H9 (cell line): ENCODE measurements at regions not wholly inside any gene's neighbourhood (a gene's known extent, or its start where the extent isn't known, plus 50 kb on each side); places are given as distances from the start of the nearest gene placed in this dataset.

Source experiments
- DNase-seq: peaks from one replicate; pipeline ENCODE4 v3.0.0-alpha.2; 2017
- H2AFZ ChIP-seq: one replicate; pipeline ENCODE4 v1.6.1; 2013; ENCODE audit warnings: mild to moderate bottlenecking, low read length, control low read depth, moderate library complexity
- H2AK5ac ChIP-seq: 2 replicates; pipeline ENCODE4 v1.6.1; 2013; ENCODE audit warnings: low read length, control low read depth, mixed read lengths; ENCODE audit not compliant: insufficient read length
- H2BK120ac ChIP-seq: one replicate; pipeline ENCODE4 v1.6.1; 2013; ENCODE audit warnings: low read depth, mild to moderate bottlenecking, low read length, control low read depth, inconsistent platforms; ENCODE audit not compliant: poor library complexity, severe bottlenecking
- H2BK12ac ChIP-seq: 2 replicates; pipeline ENCODE4 v1.6.1; 2013; ENCODE audit warnings: low read length, control low read depth, mixed read lengths, low read depth; ENCODE audit not compliant: insufficient read length
- H2BK15ac ChIP-seq: 2 replicates; pipeline ENCODE4 v1.6.1; 2013; ENCODE audit warnings: low read depth, low read length, control low read depth
- H2BK20ac ChIP-seq: one replicate; pipeline ENCODE4 v1.6.1; 2013; ENCODE audit warnings: low read depth, mild to moderate bottlenecking, low read length, control low read depth, inconsistent platforms; ENCODE audit not compliant: poor library complexity, severe bottlenecking
- H2BK5ac ChIP-seq: 2 replicates; pipeline ENCODE4 v1.6.1; 2013; ENCODE audit warnings: low read length, control low read depth, mixed read lengths; ENCODE audit not compliant: insufficient read length
- H3K14ac ChIP-seq: 2 replicates; pipeline ENCODE4 v1.6.1; 2013; ENCODE audit warnings: low read length, control low read depth; ENCODE audit not compliant: insufficient read depth
- H3K18ac ChIP-seq: 2 replicates; pipeline ENCODE4 v1.6.1; 2013; ENCODE audit warnings: low read depth, mild to moderate bottlenecking, mixed read lengths, low read length, control low read depth; ENCODE audit not compliant: insufficient read length
- H3K23ac ChIP-seq: 2 replicates; pipeline ENCODE4 v1.6.1; 2013; ENCODE audit warnings: low read length, control low read depth, mixed read lengths, low read depth; ENCODE audit not compliant: insufficient read length
- H3K23me2 ChIP-seq: 2 replicates; pipeline ENCODE4 v1.6.1; 2013; ENCODE audit warnings: low read depth, mild to moderate bottlenecking, mixed read lengths, low read length, control low read depth; ENCODE audit not compliant: insufficient read length, poor library complexity, severe bottlenecking
- H3K27ac ChIP-seq: 2 replicates; pipeline ENCODE4 v1.5.1; 2013; ENCODE audit warnings: low read length, control low read depth, mixed read lengths, low read depth; ENCODE audit not compliant: insufficient read length
- H3K27me3 ChIP-seq: 2 replicates; pipeline ENCODE4 v1.6.1; 2013; ENCODE audit warnings: low read length, control low read depth, inconsistent platforms; ENCODE audit not compliant: insufficient read depth
- H3K4ac ChIP-seq: 2 replicates; pipeline ENCODE4 v1.6.1; 2013; ENCODE audit warnings: low read depth, mild to moderate bottlenecking, control low read depth, inconsistent platforms, low read length, moderate library complexity
- H3K4me1 ChIP-seq: 2 replicates; pipeline ENCODE4 v1.6.1; 2013; ENCODE audit warnings: low read length, control low read depth, inconsistent platforms; ENCODE audit not compliant: insufficient read depth
- H3K4me2 ChIP-seq: 2 replicates; pipeline ENCODE4 v1.6.1; 2013; ENCODE audit warnings: low read length, control low read depth, mixed read lengths; ENCODE audit not compliant: insufficient read length, insufficient read depth
- H3K56ac ChIP-seq: 2 replicates; pipeline ENCODE4 v1.6.1; 2013; ENCODE audit warnings: low read depth, mild to moderate bottlenecking, mixed read lengths, low read length, control low read depth; ENCODE audit not compliant: insufficient read length
- H3K79me1 ChIP-seq: 2 replicates; pipeline ENCODE4 v1.6.1; 2013; ENCODE audit warnings: low read depth, mild to moderate bottlenecking, moderate library complexity, low read length, control low read depth, inconsistent platforms; ENCODE audit not compliant: insufficient read depth, poor library complexity, severe bottlenecking
- H3K79me2 ChIP-seq: 2 replicates; pipeline ENCODE4 v1.6.1; 2013; ENCODE audit warnings: low read length, control low read depth, inconsistent platforms; ENCODE audit not compliant: insufficient read depth
- H3K9ac ChIP-seq: 2 replicates; pipeline ENCODE4 v1.6.1; 2013; ENCODE audit warnings: low read length, control low read depth, mixed read lengths; ENCODE audit not compliant: insufficient read length; ENCODE audit errors: extremely low read depth
- H3K9me3 ChIP-seq: one replicate; pipeline ENCODE4 v1.6.1; 2013; ENCODE audit warnings: low read depth, low read length, inconsistent platforms; ENCODE audit not compliant: control insufficient read depth
- H3T11ph ChIP-seq: one replicate; pipeline ENCODE4 v1.6.1; 2013; ENCODE audit warnings: mild to moderate bottlenecking, low read length, control low read depth, inconsistent platforms
- H4K20me1 ChIP-seq: one replicate; pipeline ENCODE4 v1.6.1; 2013; ENCODE audit not compliant: control insufficient read depth, insufficient read length, insufficient read depth
- H4K5ac ChIP-seq: 2 replicates; pipeline ENCODE4 v1.6.1; 2013; ENCODE audit warnings: low read depth, mild to moderate bottlenecking, mixed read lengths, low read length, control low read depth; ENCODE audit not compliant: insufficient read length
- H4K8ac ChIP-seq: replicated peaks from 2 replicates; pipeline ENCODE4 v1.6.1; 2013; ENCODE audit warnings: low read length, control low read depth, mixed read lengths, low read depth; ENCODE audit not compliant: insufficient read length
- H4K91ac ChIP-seq: 2 replicates; pipeline ENCODE4 v1.6.1; 2013; ENCODE audit warnings: low read depth, mild to moderate bottlenecking, moderate library complexity, mixed read lengths, low read length, control low read depth; ENCODE audit not compliant: insufficient read length
- H3K27ac Mint-ChIP-seq, 3 experiments: 2 replicates in 2 of 3; 3 replicates in 1 of 3; pipeline ENCODE4 v1.8.0; 2020 to 2021; ENCODE audit warnings: mixed read lengths in 3 of 3, mild to moderate bottlenecking in 1 of 3, moderate library complexity in 1 of 3
- H3K27me3 Mint-ChIP-seq: 2 replicates; pipeline ENCODE4 v1.8.0; 2021; ENCODE audit warnings: low read depth, mild to moderate bottlenecking, moderate library complexity, mixed read lengths
- H3K36me3 Mint-ChIP-seq, 3 experiments: 2 replicates in 2 of 3; 3 replicates in 1 of 3; pipeline ENCODE4 v1.8.0; 2020 to 2021; ENCODE audit warnings: low read depth in 3 of 3, mixed read lengths in 3 of 3; ENCODE audit not compliant: insufficient read depth in 1 of 3
- H3K4me1 Mint-ChIP-seq, 2 experiments: 2 replicates each; pipeline ENCODE4 v1.8.0; 2020; ENCODE audit warnings: mixed read lengths in 2 of 2
- H3K4me3 Mint-ChIP-seq, 2 experiments: 2 replicates in 1 of 2; 3 replicates in 1 of 2; pipeline ENCODE4 v1.8.0; 2020 to 2021; ENCODE audit warnings: mild to moderate bottlenecking in 2 of 2, mixed read lengths in 2 of 2, moderate library complexity in 1 of 2
- H3K9me3 Mint-ChIP-seq, 2 experiments: 2 replicates in 1 of 2; 3 replicates in 1 of 2; pipeline ENCODE4 v1.8.0; 2020; ENCODE audit warnings: mild to moderate bottlenecking in 2 of 2, mixed read lengths in 2 of 2, moderate library complexity in 1 of 2
- CTCF ChIP-seq: fragments of 200-600 bp; sonication (generic); conservative IDR thresholded peaks from 3 replicates; pipeline ENCODE4 v1.8.0; 2021; ENCODE audit warnings: antibody characterized with exemption, mild to moderate bottlenecking
- WGBS: extraction: QIAGEN DNeasy Blood & Tissue Kit; methylation state at CpG from one replicate; pipeline ENCODE4 v1.1.7; 2013; ENCODE audit warnings: missing lambda C conversion rate, low lambda C conversion rate, mixed read lengths; ENCODE audit not compliant: insufficient read length; ENCODE audit errors: extremely low coverage; 5-methylcytosine and 5-hydroxymethylcytosine counted together

GRCh38 chr10:8273749-8274148 is 219.3 kb downstream of the GATA3 start:
- H4K91ac ChIP-seq = no peak overlapping the region
- no peak overlapping the region for H2BK5ac ChIP-seq
- no peak overlapping the region for H3K27ac Mint-ChIP-seq
- H2BK15ac ChIP-seq = no peak overlapping the region
- H3K79me1 ChIP-seq = no peaks in the 10 kb centered on the region
- no peaks in the 10 kb centered on the region for H4K20me1 ChIP-seq
- H3K4me1 ChIP-seq = no peaks in the 10 kb centered on the region
- no peak overlapping the region for H2AK5ac ChIP-seq
- H3K27me3 Mint-ChIP-seq = peaks cover 9% of the 10 kb centered on the region
- H3T11ph ChIP-seq = no peak overlapping the region
- H3K18ac ChIP-seq = no peak overlapping the region
- H4K5ac ChIP-seq = no peak overlapping the region
- no peak overlapping the region for H3K9ac ChIP-seq
- no peaks in the 10 kb centered on the region for H3K9me3 ChIP-seq
- no peak overlapping the region for H3K27ac ChIP-seq
- H3K36me3 Mint-ChIP-seq = no peaks in the 10 kb centered on the region
- no peak for TF ChIP-seq CTCF
- peaks cover 8 to 14% of the 10 kb centered on the region in 2 experiments for H3K4me1 Mint-ChIP-seq
- H2AFZ ChIP-seq = no peak overlapping the region
- H2BK12ac ChIP-seq = no peak overlapping the region
- H3K23ac ChIP-seq = no peak overlapping the region
- WGBS = no CpG with 5 or more reads among the region's 2 CpGs
- no peak overlapping the region for H2BK120ac ChIP-seq
- H3K4ac ChIP-seq = no peak overlapping the region
- H3K4me2 ChIP-seq = no peak overlapping the region
- no peaks in the 10 kb centered on the region; a peak in 1 of 5 replicates for H3K9me3 Mint-ChIP-seq
- H3K23me2 ChIP-seq = no peaks in the 10 kb centered on the region
- H3K4me3 Mint-ChIP-seq = no peak overlapping the region
- H3K27me3 ChIP-seq = no peaks in the 10 kb centered on the region
- H2BK20ac ChIP-seq = no peak overlapping the region
- no peak overlapping the region for H3K56ac ChIP-seq
- no peak overlapping the region for H4K8ac ChIP-seq
- H3K79me2 ChIP-seq = no peaks in the 10 kb centered on the region
- no peak for DNase-seq
- no peak overlapping the region for H3K14ac ChIP-seq
